GM18499 (cell line): ENCODE measurements at regions not wholly inside any gene's neighbourhood (a gene's known extent, or its start where the extent isn't known, plus 50 kb on each side); places are given as distances from the start of the nearest gene placed in this dataset.

Source experiments
- ATAC-seq: cut with Tn5 transposase; IDR thresholded peaks from one replicate; pipeline ENCODE4 v1.9.1; 2021; ENCODE audit warnings: moderate number of reproducible peaks; ENCODE audit not compliant: insufficient read depth, unreplicated experiment

DNA sequence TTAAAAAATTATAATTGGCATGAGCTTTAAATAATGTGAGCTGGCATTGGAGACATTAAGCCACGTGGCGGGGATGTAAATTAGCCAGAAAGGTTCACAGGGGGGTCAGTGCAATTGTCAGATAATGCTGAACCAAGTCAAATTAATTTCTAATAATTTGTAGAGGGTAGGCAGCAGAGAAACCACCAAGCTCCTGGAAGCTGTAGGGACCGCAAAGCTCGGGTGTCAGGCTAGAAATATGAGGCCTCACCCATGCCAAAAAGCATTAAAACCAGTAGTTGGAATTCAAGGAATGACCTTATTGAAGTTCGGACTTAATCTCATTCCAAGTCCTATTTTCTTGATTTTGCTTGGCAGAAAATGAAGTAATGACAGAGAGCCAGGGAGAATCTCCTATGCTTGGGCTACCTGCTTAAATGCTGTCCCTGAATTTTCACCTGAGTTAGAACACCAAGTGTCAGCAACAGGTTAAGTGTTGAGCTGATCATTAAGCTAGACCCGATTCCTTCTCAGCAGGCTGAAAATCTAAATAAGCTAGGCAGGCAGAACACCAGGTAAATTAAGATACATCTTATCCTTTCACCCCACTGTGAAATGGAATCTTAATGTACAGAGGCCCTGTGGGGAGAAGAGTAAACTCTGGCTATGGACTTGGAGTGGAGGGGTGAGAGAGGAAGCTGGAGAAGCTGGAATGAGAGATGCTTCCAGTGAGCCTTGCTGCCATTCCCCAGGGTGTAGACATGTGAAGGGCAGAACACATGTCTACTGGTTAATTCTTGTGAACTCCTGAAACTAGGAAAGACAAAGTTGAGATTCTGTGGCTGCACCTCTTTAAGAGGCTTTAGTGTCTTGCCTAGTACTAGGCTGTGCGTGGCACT lies 520.0 kb downstream of the SLC4A3 start:
- ATAC-seq: no peak

DNA sequence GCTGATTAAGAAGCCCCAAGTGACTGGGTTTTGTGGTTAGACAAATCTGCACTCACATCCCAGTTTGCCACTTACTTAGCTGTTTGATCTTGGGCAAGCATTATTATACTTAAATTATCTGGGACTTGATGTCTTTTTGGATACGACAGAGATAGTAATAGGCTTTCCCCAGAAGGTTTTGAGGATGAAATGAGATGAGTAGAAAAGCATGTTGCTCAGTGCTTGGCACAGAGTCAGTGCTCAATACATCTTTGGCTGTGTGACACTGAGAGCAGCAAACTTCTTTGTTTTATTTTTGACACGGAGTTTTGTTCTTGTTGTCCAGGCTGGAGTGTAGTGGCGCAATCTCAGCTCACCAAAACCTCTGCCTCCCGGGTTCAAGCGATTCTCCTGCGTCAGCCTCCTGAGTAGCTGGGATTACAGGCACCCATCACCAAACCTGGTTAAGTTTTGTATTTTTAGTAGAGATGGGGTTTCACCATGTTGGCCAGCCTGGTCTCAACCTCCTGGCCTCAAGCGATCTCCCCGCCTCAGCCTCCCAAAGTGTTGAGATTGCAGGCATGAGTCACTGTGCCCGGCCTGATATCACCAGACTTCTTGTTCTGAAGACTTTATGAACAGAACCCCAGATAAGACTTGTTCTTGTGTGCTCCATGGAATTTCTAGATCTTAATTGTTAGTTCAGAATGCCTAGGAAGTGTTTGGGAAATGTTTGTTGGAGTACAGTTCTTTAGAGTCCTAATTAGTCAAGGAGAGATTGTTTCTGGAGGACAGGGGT lies 521.2 kb downstream of the SLC4A3 start:
- ATAC-seq: no peak

DNA sequence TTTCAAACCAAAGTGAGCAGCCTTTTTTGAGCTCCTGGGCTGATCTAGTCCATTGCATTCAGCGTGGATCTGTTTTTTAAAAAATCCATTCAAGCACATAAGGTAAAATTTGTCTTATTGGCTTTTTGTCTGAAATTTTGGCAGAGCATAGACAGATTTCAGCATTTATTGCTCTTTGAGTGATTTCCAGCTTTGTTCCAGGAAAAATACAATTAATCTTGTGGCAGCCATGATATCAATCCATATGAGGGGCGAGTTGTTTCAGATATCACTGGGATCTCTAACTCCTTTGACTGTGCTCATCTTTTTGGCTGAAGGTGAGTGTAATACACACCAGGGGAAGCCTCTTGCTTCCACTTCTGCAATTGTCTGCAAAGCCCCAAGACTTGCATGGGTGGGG lies 523.9 kb downstream of the SLC4A3 start:
- no peak for ATAC-seq

DNA sequence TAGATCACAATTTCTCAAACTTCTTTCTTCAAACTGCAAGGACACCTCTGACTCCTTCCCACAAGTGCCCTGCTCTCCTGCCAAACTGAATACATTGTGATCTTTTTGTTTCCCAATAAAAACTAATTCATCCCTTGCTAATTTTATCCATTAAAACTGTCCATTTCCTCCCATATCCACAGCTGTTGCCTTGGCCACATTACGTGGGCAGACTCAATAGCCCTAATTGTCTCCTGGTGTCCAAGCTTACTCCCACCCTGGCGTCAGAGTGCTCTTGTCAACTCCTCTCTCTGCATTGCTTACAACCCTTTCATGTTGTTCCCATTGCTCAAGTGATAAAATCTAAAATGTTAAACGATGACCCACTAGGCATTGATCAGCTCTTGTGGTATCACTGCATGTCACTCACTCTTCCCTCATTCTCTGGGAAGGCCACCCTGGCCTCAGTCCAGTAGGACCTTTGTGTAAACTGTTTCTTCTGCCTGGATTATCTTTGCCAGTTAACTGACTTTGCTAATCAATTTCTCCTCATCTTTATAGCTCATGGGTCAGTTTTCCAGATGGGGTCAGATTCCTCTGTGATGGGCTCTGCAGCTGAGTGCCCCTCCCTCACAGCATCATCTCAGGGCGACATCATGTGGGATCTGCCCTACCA lies 525.0 kb downstream of the SLC4A3 start:
- no peak for ATAC-seq

DNA sequence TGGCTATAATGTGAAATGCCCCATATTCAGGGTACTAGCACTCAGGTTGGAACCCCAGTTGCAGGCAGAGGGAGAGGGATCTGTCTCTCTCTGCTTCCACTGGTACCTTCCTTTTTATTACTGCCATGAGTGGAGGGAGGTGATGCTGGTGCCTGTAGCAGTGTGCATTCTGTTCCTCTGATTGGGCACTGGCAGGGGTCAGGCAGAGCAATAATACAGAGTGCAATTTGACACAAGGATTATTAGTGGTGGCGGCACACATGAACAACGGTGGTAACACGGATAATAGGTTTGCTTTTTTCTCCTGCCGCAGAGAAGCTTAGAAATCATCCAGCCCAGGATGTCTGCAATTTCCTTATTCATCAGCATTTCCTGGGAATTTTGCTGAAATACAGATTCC lies 525.7 kb downstream of the SLC4A3 start:
- no peak for ATAC-seq

DNA sequence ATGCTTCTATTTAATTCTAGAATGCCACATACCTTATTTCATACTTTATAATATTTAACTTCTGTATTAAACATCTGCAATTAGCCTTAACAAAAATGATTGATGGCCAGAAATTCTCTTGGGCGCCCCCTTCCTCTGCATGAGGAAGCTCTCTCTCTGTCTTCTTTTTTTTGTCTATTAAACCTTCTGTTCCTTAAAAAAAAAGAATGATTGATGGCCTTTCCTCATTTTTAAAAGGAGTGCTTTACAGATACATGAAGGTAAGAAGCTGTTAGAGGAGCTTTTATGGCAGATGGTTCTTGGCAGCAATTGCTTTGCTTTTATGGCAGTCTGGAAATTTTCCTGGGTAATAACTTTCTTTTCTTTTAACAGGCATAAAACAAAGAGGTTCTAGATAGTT lies 526.9 kb downstream of the SLC4A3 start:
- ATAC-seq: no peak

DNA sequence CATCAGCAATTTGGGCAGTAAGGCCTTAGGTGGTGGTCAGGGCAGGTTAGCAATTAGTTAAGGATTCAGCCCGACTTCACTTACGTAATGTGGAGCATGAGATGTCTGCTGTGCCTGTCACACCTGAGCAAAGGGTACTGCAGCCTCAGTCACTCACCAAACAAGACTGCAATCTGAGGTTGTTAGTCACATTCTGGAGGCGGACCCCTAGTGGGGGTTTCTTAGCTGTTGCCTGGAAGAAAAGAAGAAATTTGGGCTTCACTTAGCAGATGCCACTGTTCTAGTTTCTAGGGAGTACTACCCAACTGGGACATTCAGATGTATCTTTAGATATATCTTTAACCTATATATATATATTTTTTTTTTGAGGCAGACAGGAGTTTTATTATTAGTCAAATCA lies 529.9 kb downstream of the SLC4A3 start:
- no peak for ATAC-seq

DNA sequence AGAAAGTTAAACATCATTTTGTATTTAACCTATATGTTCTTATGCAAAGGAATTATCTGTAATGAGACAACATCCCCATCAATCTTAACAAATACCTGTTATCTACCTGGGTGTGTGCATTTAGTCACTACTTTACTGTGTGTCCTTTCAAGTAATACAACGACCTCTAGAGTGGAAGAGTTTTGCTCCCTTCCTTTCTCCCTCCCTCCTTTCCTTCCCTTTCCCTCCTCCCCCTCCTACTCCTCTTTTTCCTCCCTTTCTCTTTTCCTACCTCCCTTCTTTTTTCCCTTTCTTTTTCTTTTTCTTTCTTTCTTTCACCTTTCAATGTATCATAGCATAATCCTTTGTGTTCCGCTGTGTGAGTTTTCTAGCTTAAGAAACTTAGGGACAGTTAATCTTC lies 532.3 kb downstream of the SLC4A3 start:
- no peak for ATAC-seq

DNA sequence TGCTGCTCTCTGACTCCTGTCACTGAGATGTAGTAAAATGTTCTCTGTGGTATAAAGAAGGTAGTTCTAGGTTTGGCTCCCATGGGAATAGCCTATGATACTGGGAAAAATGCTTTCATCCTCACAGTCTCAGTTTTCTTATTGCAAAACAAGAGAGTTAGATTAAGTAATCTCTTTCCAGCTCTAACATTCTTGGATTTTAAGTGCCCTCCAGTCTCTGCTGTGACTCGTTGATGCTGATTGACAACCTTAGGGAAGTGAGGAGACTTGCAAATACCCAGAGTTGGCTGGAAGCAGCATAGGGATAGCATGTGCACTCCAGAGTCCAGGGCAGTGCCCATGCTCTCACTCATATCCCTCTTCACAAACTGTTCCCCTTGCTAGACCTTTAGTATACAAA lies 534.9 kb downstream of the SLC4A3 start:
- ATAC-seq: no peak

DNA sequence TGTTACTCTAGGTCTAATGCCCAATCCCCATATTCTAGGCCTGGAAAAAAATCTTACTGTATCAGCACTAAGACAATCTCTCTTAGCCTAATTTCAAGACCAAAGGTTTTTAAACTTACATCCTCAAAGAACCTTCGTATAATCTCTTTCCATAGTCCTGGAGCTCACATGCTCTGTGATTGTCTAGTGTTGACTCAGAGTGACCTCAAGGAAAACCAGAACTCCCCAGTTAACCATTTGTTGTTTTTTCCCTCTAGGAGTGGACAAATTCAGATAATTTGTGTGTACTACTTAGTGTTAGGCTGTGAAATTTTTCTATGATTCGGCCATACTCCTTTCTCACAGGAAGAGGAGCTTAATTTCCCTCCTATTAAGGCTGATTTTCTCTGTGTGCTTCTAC lies 536.1 kb downstream of the SLC4A3 start:
- no peak for ATAC-seq

DNA sequence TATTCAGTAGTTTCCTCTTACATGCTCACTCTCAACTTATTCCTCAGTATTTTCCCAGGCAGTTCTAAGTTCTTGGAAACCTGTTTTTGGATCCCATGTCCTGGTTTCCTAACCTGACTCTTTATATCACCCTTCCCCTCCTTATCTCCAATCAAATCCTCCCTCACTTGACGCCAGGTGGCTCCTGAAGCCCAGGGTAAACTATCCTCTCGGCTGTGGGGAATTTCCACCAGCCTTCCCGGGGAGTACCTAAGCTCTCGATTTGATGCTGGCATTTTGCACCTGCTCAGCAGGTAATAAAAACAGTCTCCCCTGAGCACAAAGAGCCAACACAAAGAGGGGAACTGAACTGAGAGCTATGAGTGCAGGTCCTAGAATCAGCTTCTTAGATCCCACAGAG lies 538.0 kb downstream of the SLC4A3 start:
- ATAC-seq: no peak

DNA sequence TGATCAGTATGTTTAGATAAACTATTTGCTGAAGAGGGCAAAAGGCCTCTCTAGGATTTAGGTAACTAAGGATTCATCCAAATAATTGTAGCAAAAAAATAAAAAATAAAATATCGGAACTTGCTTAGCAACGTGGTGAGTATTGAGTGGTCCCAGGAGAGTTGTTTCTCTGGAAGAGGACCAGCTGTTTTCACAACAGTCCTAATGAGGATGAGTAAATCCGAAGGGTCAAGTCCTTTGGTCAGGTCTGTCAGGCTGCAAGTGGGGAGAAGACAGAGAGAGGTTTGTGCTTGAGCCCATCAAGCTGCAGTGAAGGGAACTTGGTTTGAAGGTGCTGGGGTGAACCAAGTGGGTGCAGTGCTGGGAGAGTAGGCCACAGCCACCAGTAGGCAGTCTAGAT lies 539.2 kb downstream of the SLC4A3 start:
- no peak for ATAC-seq

DNA sequence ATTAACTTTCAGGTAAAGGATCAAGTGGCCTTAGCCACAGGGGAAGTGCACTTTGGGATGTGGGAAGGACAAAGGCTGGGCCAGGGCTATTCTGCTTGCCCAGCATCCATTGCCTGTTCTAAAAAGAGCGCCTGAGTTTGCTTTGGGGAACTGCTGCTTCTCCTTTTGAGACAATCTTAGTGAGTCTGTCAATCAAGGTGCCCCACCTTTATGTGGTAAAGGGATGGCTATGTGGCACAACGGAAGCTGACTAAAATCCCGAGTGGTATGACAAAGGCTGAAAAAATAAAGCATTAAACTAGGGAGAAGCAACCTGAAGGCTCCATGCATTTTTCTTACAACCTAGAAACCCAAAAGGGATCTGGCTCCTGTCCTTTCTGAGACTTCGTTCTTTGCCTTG lies 540.5 kb downstream of the SLC4A3 start:
- no peak for ATAC-seq

DNA sequence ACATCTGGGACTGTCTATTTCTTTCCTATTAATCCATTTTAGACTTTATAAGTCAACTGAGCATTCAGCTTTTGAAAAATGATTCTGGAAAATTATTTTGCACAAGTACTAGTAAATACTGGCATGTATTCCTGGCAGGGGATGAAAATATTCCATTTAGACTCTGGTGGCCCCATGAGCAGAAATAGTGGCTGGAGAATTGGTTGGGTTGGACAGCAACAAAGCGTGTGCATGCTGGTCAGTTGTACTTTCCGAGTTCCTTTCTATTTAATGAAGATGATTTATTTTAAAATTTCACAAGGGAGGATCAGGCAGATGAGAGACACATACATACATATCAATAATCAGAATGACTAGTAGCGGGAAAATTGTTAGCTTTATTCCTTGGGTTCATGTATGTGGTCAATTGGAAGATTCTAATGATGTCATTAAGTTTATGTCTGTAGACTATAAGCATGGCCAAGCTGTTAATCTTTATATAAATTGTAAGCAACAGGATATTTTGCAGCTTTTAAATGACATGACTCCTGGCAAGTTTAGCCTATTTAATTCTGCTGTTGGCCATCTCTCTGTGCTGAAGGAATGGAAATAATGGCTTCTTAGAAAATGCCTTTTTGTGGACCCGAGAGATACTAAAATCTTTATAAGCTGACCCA lies 541.6 kb downstream of the SLC4A3 start:
- ATAC-seq: no peak

DNA sequence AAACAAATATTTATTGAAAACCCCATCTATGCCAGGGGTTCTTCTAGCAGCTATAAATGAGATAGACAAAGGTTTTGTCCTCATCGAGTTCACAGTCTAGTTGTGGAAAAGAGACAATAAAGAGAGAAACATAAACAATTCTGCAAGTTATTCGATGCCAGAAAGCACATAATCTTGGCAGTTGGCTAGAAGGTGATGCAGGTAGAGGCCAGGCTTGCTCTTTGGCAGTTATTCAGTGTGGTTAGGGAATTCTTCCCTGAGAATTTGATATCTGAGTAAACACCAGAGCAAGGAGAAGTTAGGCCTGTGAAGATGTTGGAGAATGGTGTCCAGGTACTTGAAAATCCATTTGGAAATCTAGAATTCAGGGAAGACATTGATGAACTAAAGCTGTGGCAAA lies 547.4 kb downstream of the SLC4A3 start:
- no peak for ATAC-seq

DNA sequence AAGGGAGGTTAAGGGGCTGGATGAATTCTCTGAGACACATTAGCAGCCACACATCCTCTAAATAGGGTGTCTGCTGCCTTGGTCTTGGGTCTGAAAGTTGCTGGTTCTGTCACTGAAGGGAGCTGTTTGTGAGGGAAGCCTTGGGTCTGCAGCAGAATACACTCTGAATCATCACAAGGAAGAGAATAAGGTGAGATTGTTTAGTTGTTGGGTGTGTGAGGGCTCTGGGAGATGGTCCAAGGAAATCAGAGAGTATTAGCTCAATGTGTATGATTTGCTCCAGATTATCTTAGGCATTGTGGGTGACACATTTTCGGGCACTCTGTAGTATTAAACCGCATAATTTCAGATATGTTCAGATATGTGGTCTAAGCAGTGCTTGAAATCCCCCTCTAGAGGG lies 548.5 kb downstream of the SLC4A3 start:
- ATAC-seq: no peak

DNA sequence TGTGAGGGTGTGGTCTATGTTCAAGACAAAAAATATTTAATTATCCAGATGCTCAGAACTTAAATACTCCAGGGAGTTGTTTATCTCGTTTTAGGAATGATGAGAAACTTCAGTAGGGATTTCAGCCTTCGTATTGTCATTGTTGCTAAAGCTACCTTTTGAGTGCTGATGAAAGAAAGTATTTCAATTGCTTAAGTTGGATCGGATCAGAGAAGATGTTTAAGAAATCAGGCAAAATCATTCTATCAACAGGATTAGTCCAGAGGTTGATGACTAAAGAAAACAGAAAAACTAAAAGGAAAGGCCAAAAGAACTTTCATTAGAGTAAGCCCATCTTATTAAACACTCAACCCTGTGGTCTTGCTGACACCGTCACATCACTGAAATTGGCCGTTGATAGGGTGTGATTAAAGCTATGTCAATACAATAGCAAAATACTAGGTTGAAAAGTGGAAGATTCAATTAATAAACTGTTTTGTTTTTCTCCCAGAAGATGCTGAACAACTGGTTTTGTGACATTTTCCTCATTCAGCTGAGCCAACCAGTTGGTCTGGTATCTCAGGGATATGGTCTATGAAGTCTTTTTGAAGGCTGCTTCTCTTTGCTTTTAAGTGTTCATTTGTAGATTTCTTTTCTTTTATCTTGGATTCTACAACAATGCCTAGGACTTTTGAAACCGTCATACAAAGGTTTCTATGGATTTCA lies 551.7 kb downstream of the SLC4A3 start:
- ATAC-seq: no peak

DNA sequence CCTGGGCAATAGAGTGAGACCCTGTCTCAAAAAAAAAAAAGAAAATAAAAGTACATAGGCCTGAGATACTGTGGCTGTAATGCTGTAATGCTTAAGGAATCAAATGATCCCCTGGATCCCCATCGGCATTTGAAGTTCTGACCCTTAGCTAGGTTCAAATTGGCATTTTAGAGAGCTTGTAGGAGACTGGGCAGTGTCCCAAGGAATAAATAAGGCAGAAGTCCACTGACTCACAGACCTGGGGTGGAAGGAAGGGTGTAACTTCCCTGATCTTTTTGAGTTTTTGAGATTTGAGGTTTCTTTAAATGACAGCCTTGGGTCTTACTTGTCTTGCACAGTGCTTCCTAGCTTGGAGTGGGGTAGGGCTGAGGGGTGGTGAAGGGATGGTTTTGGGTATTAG lies 553.7 kb downstream of the SLC4A3 start:
- no peak for ATAC-seq

DNA sequence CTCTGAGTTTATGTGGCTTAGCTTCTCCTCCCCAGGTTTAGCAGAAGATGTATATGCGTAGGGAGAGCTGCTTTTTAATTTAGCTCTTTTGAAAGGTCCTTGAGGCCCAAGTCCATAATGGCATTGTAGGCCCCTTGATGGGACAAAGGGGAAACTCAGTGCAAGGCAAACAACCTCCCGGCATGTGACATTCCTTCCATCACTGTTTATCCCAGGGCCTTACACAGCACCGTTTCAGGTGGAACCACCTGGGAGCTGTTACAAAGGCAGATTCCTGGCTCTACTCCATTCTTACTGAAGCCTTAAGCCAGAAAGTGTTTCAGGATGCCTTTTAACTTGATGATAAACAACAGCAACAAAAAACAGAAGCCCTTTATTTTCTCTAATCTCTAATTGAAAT lies 555.4 kb downstream of the SLC4A3 start:
- no peak for ATAC-seq

DNA sequence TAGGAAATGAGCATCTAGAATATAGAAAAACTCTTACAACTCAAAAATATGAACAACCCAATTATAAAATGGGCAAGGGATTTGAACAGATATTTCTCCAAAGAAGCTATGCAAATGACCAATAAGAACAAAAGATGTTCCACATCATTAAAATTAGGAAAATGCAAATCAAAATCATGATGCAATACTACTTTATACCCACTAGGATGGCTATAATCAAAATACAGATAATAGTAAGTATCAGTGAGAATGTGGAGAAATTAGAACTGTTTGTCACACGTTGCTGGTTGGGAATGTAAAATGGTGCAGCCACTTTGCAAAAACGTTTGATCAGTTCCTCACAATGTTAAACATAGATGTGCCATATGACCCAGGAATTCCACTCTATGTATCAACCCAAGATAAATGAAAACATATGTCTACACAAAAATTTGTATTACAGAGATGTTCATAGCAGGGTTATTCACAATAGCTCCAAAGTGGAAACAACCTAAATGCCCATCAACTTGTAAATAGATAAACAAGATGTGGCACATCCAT lies 558.4 kb downstream of the SLC4A3 start:
- ATAC-seq: no peak
